GM13976 (cell line): ENCODE measurements at regions not wholly inside any gene's neighbourhood (a gene's known extent, or its start where the extent isn't known, plus 50 kb on each side); places are given as distances from the start of the nearest gene placed in this dataset.
"Not testable (repeated sequence)": the region's sequence is repeated elsewhere in the genome, so short reads cannot be mapped to it uniquely, and the experiment has no call there.

Experiments used
- DNase-seq: peaks from one replicate; pipeline ENCODE4 v3.0.0; 2012; ENCODE audit warnings: low spot score
- CTCF ChIP-seq: IDR thresholded peaks from 2 replicates; pipeline ENCODE4 v1.5.1; 2012; ENCODE audit warnings: borderline replicate concordance, mild to moderate bottlenecking; ENCODE audit not compliant: insufficient read depth; ENCODE audit errors: extremely low read depth, missing control alignments, control extremely low read depth
- in situ Hi-C: fragments of 300-500 bp; cut with MboI; formaldehyde crosslinking; loops from one replicate; pipeline ENCODE4 v1.12.0; 2022; ENCODE audit warnings: low sequenced_read_pairs, mixed read lengths, inconsistent platforms; ENCODE audit not compliant: unreplicated experiment

- in situ Hi-C loops, DNase-seq: not testable (repeated sequence)
Observed at GRCh38 chr14:105626111-105626510, 99.7 kb downstream of the TMEM121 start.

DNA sequence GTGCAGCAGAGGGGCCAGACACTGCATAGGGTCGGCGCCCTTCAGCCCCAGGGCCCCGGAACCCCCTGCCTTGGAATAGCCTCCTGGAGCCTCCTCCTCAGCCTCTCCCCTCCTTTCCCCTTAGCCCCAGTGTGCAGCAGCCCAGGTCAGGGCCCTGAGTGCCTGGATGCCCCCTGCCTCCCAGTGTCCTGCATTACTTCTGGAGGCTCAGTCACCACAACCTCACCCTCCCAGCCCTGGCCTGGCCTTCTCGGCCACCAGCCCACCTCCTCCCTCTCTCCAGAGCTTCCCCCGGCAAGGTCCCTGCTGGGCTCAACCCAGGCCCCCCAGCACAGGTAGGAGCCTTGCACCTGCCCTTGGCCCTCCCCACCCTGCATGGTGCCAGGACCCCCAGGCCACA, 100.3 kb downstream of the TMEM121 start:
- DNase-seq, in situ Hi-C loops: not testable (repeated sequence)

- in situ Hi-C loops, result not testable (repeated sequence)
Observed at GRCh38 chr14:105627287-105627686, 100.9 kb downstream of the TMEM121 start.

GRCh38 chr14:105627701-105628100, 101.3 kb downstream of the TMEM121 start:
- no peak for DNase-seq

More at GRCh38 chr14:105627287-105627686, 100.9 kb downstream of the TMEM121 start:
- DNase-seq, result not testable (repeated sequence)

GRCh38 chr14:105628126-105628525, 101.7 kb downstream of the TMEM121 start:
- in situ Hi-C loops, DNase-seq: not testable (repeated sequence)

More at GRCh38 chr14:105627701-105628100, 101.3 kb downstream of the TMEM121 start:
- no peak for TF ChIP-seq CTCF
- in situ Hi-C loops, result no loop called here

- DNase-seq, in situ Hi-C loops: not testable (repeated sequence)
Observed at GRCh38 chr14:105628531-105629067, 102.2 kb downstream of the TMEM121 start.

DNA sequence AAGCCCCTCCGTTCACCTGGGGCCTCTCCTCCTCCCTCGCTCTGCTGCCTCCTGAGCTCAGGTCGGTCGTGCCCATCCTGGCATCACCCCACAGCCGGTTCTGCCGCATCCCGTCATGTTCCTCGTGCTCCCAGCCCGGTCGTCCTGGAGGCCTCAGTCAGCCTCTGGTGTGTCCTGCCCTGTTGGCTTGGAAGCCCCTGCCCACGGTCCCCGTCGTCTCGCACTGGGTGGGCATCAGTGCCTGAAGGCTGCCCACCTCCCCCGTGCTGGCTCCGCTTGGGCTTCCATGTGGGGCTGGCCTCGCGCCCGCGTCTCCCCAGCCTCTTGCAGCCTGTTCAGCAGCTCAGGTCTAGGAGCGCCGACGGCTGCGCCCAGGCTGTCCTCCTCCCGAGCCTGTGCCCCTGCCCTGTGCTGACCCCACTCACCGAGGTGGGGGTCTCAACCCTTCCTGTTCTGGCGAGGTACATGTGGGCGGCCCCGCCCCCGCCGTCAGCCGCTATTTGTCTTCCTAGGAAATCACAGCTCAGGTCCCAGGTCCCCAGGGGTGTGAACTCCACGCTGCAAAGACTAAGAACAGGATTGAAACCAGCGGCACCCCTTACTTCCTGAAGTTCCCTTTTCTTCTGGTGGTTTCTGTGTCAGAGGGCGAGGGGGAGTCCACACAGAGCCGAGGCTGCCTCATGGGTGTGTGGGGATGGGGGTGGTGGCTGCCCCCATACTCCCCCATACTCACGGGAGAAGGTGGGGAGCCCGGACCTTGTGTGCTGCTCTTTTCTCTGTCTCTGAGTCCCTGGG, 102.9 kb downstream of the TMEM121 start:
- in situ Hi-C loops, DNase-seq: not testable (repeated sequence)

- no peak for TF ChIP-seq CTCF
- no peak for DNase-seq
- in situ Hi-C loops, result no loop called here
Observed at GRCh38 chr14:105629886-105630215, 103.5 kb downstream of the TMEM121 start.

DNA sequence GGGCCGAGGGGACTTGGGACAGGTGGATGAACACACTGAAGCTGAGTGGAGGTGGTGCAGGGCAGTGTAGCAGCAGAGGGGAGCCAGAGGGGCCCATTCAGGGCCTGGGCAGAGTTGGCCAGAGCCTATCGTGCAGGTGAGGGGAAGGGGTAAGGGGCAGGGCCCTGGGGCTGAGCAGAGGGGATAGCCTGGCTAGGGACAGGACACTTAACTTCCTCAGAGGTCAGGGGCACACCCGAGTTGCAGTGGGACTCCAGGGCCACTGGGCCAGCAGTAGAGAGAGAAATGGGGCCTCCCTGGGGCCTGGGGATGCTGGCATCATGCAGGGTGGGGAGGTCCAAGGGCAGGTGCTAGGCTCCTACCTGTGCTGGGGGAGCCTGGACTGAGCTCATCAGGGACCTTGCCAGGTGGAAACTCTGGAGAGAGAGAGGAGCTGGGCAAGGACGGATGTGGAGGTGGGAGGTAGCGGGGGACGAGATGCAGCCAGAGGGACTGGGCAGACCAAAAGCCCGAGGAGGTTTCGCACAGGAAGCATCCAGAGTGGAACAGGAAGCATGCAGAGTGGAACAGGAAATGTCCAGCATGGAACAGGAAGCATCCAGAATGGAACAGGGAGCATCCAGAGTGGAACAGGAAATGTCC, 104.0 kb downstream of the TMEM121 start:
- in situ Hi-C loops, DNase-seq: not testable (repeated sequence)

DNA sequence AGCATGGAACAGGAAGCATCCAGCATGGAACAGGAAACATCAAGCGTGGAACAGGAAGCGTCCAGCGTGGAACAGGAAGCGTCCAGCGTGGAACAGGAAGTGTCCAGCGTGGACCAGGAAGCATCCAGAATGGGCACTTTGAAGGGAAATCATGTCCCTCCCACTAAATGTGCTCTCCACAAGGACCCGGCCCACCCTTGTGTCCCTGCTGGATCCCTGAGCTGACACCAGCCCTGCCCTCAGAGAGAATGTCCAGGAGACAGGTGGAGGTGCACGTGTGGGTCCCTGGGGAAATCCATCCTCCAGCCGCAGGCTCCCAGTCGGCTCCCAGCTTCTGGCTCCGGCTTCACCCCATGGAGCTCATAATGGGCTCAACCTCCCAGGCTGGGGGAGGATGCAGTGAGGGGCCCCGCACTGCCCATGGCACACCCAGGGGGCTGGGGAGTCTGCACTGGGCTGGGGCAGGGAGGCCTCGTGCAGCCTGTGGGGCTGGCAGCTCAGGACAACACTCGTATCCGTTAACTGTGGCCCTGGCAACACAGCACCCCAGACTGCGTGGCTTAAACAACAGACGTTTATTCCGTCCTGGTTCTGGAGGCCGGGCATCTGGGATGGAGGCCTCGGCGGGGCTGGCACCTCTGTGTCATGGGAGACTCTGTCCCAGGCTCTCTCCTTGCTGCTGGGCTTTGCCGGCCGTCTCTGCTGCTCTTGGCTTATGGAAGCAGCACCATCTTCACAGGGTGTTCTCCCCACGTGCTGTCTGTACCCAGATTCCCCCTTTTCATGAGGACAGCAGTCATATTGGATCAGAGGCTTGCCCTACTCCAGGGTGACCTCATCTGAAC, 104.8 kb downstream of the TMEM121 start:
- in situ Hi-C loops, DNase-seq: not testable (repeated sequence)

DNA sequence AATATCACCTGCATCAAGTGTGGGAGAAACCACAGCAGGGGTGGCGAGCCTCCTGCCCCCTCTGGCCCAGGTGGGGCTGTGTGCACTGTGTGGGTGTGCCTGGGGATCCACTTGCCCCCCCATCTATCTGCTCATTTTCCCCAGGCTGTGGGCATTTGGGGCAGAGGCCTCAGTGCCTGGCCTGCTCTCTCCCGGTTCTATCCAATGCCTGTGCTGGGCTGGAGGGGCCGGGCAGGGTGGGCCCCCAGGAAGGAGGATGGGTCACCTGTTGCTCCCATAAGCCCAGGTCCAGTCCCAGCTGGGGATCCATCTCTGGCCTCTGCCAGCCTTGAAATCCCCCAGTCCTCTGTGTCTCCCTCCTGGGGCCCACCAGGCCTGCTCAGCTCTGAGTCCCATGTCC, 105.6 kb downstream of the TMEM121 start:
- TF ChIP-seq CTCF, result no peak
- in situ Hi-C loops, result no loop called here
- no peak for DNase-seq

DNA sequence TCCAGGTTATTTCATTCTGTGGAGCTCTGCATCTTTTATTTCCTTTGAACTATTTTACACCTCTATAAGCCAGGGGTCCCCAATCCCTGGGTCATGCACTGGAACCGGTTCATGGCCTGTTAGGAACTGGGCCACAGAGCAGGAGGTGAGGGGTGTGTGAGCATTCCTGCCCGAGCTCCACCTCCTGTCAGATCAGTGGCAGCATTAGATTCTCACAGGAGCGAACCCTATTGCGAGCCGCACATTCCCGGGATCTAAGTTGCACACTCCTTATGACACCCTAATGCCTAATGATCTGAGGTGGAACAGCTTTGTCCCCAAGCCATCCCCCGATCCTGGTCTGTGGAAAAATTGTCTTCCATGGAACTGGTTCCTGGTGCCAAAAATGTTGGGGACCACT, 107.2 kb downstream of the TMEM121 start:
- in situ Hi-C loops, result not testable (repeated sequence)

More for the DNA sequence above, 107.2 kb downstream of the TMEM121 start:
- not testable (repeated sequence) for DNase-seq
